ENCODE measurements at regions not wholly inside any gene's neighbourhood (a gene's known extent, or its start where the extent isn't known, plus 50 kb on each side); places are given as distances from the start of the nearest gene placed in this dataset.

- no peak for DNase-seq
Observed at GRCh38 chr1:193660428-193660827, 474.0 kb upstream of the B3GALT2 start.

GRCh38 chr1:193658691-193659090 lies 472.3 kb upstream of the B3GALT2 start:
- no peak for DNase-seq

DNA sequence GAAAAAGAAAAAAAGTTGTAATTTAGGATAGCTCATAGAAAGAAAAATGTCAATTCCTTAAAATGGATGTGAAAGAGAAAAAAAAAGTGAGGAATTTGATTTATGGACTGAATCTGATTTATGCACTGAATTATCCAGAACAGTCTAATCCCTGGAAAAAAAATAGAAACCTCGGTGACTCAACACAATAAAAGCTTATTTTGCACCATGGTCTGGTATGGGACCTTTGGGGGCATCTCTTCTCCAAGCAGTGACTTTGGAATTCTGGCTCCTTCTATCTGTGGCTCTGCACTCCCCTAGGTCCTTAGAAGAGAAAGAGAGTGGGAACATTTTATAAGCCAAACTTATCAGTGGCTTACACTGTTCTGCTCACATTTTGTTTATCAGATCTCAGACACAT lies 471.7 kb upstream of the B3GALT2 start:
- DNase-seq, result no peak

GRCh38 chr1:193657552-193657951 lies 471.1 kb upstream of the B3GALT2 start:
- no peak for DNase-seq

GRCh38 chr1:193656841-193657240 lies 470.4 kb upstream of the B3GALT2 start:
- DNase-seq, result no peak

GRCh38 chr1:193654951-193655735 lies 468.7 kb upstream of the B3GALT2 start:
- DNase-seq, result no peak

DNA sequence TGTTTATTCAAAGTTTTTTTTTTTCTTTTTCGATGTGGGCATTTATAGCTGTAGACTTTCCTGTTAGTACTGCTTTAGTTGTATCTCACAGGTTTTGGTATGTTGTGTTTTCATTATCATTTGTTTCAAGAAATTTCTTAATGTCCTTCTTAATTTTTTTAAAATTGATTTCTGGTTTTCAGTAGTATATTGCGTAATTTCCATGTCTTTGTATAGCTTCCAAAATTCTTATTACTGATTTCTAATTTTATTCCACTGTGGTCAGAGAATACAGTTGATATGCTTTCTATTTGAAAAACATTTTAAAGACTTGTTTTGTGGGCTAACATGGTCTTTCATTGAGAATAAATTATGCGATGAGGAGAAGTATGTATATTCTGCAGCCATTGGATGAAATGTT lies 463.2 kb upstream of the B3GALT2 start:
- no peak for DNase-seq

GRCh38 chr1:193634876-193635275 lies 448.5 kb upstream of the B3GALT2 start:
- DNase-seq, result peak; percentile 5

GRCh38 chr1:193634470-193634869 lies 448.1 kb upstream of the B3GALT2 start:
- DNase-seq, result no peak

DNA sequence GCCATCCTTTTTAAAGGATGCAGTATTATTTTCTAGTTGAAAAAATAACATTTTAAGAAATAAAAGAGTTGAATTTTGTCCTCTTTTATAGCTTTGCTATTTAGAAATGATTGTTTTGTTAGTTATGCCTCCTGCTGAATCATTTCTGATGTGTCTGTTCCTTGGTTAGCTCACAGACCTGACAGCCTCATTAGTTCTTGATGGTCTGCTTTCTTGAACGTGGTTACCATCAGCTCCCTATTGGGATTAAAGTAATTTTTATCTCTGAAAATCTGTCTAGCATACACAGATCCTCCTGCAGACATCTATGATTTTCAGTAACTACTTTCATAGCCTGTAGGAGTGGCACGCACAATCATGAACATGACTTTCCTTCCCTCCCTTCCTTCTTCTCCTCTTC lies 447.6 kb upstream of the B3GALT2 start:
- DNase-seq, result no peak

GRCh38 chr1:193633093-193633492 lies 446.7 kb upstream of the B3GALT2 start:
- DNase-seq, result no peak

GRCh38 chr1:193631306-193631705 lies 444.9 kb upstream of the B3GALT2 start:
- no peak for DNase-seq

- no peak for DNase-seq
Observed at GRCh38 chr1:193629875-193630274, 443.5 kb upstream of the B3GALT2 start.

DNA sequence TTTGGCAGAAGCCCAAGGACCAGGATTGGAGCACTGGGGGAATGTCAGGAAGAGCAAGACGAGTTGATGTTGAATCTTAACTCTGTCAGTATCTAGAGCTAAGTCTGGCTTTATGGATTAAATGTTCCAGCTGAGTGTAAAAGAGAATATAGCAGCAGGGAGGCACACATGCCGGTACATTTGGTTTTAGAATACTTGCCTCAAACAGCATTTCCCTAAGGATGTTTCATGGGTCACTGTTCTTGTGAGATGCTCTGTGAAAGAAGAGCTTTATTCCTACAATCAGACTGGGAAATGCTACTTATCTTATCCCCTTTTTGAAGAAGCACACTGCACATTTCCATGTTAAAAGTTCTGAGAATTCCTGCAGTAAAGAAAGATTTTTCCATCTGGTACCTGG lies 440.3 kb upstream of the B3GALT2 start:
- DNase-seq, result no peak

DNA sequence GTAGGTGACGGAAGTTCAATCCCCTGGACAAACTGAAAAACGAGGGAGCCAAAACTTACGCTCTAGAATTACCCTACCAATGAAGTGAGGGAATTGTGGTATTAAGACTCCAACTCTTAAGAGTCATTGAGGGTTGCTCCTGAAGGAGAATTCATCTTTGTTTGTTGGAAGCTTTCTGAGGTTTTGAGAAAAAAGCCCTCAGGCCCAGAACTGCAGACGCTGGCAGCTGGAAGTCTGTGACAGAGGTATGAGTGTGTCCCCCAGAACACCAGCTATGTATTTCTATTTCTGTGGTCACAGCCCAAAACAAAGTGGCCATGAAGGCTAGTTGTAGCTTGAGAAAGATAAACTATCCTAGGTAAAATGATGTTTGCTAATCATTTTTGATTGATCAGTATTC lies 438.8 kb upstream of the B3GALT2 start:
- DNase-seq, result no peak

DNA sequence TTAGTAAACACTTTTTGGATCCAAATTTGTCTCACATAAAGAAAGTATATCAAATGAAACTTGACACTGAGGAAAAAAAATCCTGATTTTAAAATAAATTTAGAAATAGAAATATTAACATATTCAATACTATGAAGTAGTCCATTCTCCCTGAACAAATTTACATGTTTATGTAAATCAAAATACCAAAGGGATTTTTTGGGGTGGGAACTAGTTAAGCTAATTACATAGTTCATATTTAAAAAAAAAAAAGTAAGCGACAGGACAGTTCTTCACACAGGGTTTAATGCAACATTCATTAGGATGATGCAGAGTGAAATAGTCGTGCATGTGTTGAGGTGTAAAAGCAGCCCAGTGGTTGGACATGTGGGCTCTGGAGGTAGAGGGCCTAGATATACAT lies 433.5 kb upstream of the B3GALT2 start:
- DNase-seq, result no peak

- no peak for DNase-seq
Observed at GRCh38 chr1:193614817-193615216, 428.4 kb upstream of the B3GALT2 start.

DNA sequence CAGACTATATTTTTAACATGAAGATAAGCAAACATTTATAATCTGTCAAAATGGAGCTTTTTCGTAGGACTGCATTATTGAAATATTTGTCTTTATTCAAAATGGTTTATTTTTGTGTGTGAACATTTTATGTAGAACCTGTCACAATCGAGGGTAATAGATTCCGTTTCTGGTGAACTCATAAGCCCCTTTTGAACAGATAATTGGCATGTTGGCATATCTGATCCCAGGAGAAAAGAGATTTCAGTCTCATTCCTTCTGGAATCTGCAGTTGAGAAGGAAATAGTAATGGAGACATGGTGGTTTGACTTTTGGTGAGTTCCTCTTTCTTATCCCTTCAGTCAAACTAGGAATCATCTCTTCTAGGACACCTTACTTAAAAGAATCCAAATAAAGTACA lies 427.9 kb upstream of the B3GALT2 start:
- DNase-seq, result no peak

DNA sequence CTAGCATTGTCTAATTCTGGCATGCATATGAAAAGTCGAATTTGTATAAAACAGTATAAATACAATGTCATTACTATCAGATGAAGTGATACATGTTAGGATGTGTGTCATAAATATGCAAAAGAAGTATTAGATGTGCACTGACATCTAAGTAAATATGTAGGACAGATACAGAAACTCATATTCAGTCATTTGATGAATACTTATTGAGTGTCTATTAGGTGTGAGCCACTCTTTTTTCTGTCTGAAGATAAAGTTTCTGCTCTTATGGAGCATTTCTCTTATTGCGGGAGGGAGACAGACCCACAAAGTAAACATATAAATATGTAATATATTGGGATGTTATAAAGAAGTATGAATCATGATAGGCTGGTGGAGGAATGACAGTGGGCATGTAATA lies 426.6 kb upstream of the B3GALT2 start:
- no peak for DNase-seq

DNA sequence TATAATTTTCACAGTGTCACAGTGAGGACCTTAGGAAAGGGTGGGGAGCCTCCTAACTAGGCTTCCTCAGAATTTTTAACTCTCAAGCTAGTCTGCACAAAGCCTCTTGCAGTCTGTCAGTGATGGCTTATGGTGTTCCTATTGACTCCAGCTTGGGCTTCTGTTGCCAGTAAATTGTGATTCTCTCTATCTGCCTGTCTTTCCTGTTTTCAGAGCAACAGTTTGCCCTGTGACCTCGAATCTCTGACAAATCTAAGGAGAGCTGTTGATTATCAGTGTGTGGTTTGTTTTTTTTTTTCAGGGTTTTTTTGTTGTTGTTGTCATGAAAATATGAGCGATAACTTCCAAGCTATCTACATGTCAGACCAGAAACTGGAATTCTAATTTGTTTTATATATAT lies 423.2 kb upstream of the B3GALT2 start:
- no peak for DNase-seq

GRCh38 chr1:193607787-193608186 lies 421.4 kb upstream of the B3GALT2 start:
- no peak for DNase-seq

DNA sequence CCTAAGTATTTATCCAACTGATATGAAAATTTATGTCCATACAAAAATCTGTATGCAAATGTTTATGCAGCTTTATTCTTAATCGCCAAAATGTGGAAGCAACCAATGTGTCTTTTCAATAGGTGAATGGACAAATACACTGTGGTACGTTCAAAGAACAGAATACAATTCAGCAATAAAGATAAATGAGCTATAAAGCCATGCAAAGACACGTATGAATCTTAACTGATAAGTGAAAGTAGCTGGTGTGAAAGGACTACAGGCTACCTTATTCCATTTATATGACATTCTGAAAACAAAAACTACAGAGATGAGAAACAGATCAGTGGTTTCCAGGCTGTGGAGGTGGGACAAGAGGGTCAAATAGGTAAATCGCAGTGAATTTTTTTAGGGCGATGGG lies 419.6 kb upstream of the B3GALT2 start:
- DNase-seq, result no peak

DNA sequence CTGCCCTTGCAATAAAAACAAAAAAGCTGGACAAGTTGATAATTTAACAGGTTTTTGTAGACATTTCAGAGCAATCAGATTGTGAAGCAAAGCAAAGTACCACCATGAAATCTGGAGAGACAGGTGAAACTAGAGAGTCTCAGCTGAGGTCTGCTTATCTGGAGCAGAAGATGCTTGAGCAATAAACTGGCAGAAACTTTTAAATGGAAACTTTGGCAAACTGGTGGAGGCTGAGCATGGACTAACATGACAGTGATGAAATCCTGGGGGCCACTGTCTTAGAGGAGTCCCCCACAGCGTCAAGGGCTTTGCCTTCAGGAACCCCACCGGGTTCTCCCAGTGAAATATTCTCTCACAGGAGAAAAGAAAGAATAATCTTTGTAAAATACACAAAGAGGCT lies 416.3 kb upstream of the B3GALT2 start:
- DNase-seq, result no peak

DNA sequence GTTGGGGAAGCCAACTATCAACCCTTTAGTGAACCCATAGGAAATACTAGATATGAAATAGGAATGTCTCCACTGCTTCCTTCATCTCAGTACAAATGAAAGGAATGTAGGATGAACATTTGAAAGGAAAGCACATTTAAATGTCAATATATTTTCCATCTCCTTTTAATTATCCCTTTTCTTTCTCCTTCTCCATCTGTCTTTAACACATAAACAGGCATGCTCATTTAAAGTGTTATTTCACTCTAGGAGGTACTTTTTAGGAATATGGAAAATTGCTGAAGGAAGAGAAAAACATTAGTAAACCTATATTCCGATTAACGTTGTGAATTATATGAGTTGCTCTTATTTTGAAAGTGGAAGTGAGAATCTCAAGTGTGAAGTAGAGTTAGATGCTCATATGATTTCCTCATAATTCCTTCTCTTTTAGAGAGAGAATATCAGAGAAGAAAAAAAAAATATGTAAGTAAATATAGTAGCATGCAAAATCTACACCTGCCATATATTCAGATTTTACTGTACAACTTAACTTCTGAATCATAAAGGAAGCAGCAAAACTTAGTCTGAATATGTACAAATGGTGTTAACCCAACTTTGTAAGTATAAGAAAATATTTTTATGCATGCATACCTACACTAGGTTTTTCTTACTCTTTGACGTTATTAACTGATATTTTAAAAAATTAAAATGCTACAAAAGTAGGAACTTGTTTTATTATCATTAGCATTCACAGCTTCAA lies 406.9 kb upstream of the B3GALT2 start:
- no peak for DNase-seq

Measured in left kidney (tissue), 1 donor.